ENCODE measurements at regions not wholly inside any gene's neighbourhood (a gene's known extent, or its start where the extent isn't known, plus 50 kb on each side); places are given as distances from the start of the nearest gene placed in this dataset.

DNA sequence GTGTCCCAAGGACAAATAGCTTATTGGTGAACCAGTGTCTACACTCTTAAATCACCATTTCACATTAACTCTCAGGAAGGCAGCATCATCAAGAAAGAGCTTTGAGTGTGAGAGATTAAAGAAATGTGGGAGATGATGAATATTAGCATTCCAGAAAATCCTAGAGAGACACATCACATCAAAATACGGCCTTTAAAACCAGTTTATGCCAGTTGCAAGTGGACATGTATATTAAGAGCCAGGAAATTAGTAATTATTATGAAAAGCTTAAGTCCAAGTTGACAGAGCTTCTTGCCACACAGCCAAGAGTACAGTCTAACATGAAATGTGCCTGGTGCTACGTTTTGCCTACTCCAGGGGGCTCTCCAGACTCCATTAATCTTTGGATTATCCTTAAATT, 503.0 kb upstream of the BOD1L1 start:
- TF ChIP-seq, protein P1, sequence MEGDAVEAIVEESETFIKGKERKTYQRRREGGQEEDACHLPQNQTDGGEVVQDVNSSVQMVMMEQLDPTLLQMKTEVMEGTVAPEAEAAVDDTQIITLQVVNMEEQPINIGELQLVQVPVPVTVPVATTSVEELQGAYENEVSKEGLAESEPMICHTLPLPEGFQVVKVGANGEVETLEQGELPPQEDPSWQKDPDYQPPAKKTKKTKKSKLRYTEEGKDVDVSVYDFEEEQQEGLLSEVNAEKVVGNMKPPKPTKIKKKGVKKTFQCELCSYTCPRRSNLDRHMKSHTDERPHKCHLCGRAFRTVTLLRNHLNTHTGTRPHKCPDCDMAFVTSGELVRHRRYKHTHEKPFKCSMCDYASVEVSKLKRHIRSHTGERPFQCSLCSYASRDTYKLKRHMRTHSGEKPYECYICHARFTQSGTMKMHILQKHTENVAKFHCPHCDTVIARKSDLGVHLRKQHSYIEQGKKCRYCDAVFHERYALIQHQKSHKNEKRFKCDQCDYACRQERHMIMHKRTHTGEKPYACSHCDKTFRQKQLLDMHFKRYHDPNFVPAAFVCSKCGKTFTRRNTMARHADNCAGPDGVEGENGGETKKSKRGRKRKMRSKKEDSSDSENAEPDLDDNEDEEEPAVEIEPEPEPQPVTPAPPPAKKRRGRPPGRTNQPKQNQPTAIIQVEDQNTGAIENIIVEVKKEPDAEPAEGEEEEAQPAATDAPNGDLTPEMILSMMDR (IDR thresholded peaks at IDR 0.05) = no peak
- no peak for TF ChIP-seq POLR2A (IDR thresholded peaks at IDR 0.05)

Measured in adrenal gland (tissue), 5 donors.